ENCODE measurements at regions not wholly inside any gene's neighbourhood (a gene's known extent, or its start where the extent isn't known, plus 50 kb on each side); places are given as distances from the start of the nearest gene placed in this dataset.

- Histone ChIP-seq H3K18ac (ENCODE audit: insufficient read length, low read depth, low read length) (no peak overlapping the region), H2BK12ac (ENCODE audit: insufficient read length, low read depth, low read length) (no peak overlapping the region), H3K9ac (ENCODE audit: extremely low read depth, insufficient read length, low read length) (no peak overlapping the region), H2BK15ac (ENCODE audit: low read depth, low read length) (no peak overlapping the region), H3K4me1 (ENCODE audit: insufficient read depth, low read length) (no peaks in the 10 kb centered on the region), H2BK5ac (ENCODE audit: insufficient read length, low read length) (no peak overlapping the region), H2BK20ac (ENCODE audit: low read depth, low read length, poor library complexity, severe bottlenecking) (no peak overlapping the region), H3T11ph (ENCODE audit: low read length) (no peak overlapping the region), H4K91ac (ENCODE audit: insufficient read length, low read depth, low read length) (no peak overlapping the region), H2AK5ac (ENCODE audit: insufficient read length, low read length) (no peak overlapping the region), H4K20me1 (ENCODE audit: control insufficient read depth, insufficient read depth, insufficient read length) (no peaks in the 10 kb centered on the region), H3K4me2 (ENCODE audit: insufficient read depth, insufficient read length, low read length) (no peak overlapping the region), H3K23ac (ENCODE audit: insufficient read length, low read depth, low read length) (no peak overlapping the region), H3K14ac (ENCODE audit: insufficient read depth, low read length) (no peak overlapping the region), H3K23me2 (ENCODE audit: insufficient read length, low read depth, low read length, poor library complexity, severe bottlenecking) (no peaks in the 10 kb centered on the region), H4K5ac (ENCODE audit: insufficient read length, low read depth, low read length) (no peak overlapping the region), H2AFZ (ENCODE audit: low read length) (no peak overlapping the region), H3K79me1 (ENCODE audit: insufficient read depth, low read depth, low read length, poor library complexity, severe bottlenecking) (no peaks in the 10 kb centered on the region), H3K9me3 (ENCODE audit: control insufficient read depth, low read depth, low read length) (no peaks in the 10 kb centered on the region), H3K79me2 (ENCODE audit: insufficient read depth, low read length) (no peaks in the 10 kb centered on the region), H3K56ac (ENCODE audit: insufficient read length, low read depth, low read length) (no peak overlapping the region), H2BK120ac (ENCODE audit: low read depth, low read length, poor library complexity, severe bottlenecking) (no peak overlapping the region), H4K8ac (replicated peaks; ENCODE audit: insufficient read length, low read depth, low read length) (no peak overlapping the region), H3K27ac (ENCODE audit: insufficient read length, low read depth, low read length) (no peak overlapping the region), H3K4ac (ENCODE audit: low read depth, low read length) (no peak overlapping the region), H3K27me3 (ENCODE audit: insufficient read depth, low read length) (no peaks in the 10 kb centered on the region)
- DNase-seq = no peak
- no peaks in the 10 kb centered on the region; a peak in 1 of 5 replicates for H3K9me3 Mint-ChIP-seq
- no peak overlapping the region for H3K27ac Mint-ChIP-seq
- no peak for TF ChIP-seq CTCF (conservative IDR thresholded peaks at IDR 0.05)
- no peaks in the 10 kb centered on the region for H3K36me3 Mint-ChIP-seq (ENCODE audit: insufficient read depth in 1 of 3, low read depth in 3 of 3)
- no peaks in the 10 kb centered on the region for H3K4me1 Mint-ChIP-seq
- peaks cover 26% of the 10 kb centered on the region for H3K27me3 Mint-ChIP-seq (ENCODE audit: low read depth)
- no peak overlapping the region for H3K4me3 Mint-ChIP-seq
- WGBS (ENCODE audit: extremely low coverage, insufficient read length, low lambda C conversion rate) = no CpG with 5 or more reads among the region's 6 CpGs
Observed at GRCh38 chr22:27397036-27397953, 404.3 kb downstream of the MN1 start.
